Fibroblast of lung (primary cell): ENCODE measurements at regions not wholly inside any gene's neighbourhood (a gene's known extent, or its start where the extent isn't known, plus 50 kb on each side); places are given as distances from the start of the nearest gene placed in this dataset.

ENCODE experiments used
- DNase-seq, 2 donors: peaks; one replicate each; pipeline versions ENCODE4 v3.0.0 to v3.0.0-alpha.2; 2010; ENCODE audit warnings: low read depth in 2 of 2
- H2AFZ ChIP-seq: 2 replicates; pipeline ENCODE4 v1.5.1; 2012; ENCODE audit warnings: low read length, control low read depth, inconsistent platforms
- H3K27ac ChIP-seq: 2 replicates; pipeline ENCODE4 v1.5.1; 2011; ENCODE audit warnings: low read length, control low read depth; ENCODE audit not compliant: insufficient read depth
- H3K27me3 ChIP-seq: 2 replicates; pipeline ENCODE4 v1.5.1; 2011; ENCODE audit warnings: mild to moderate bottlenecking, low read length; ENCODE audit not compliant: control insufficient read depth, insufficient read depth
- H3K36me3 ChIP-seq: 2 replicates; pipeline ENCODE4 v1.5.1; 2011; ENCODE audit warnings: low read length; ENCODE audit not compliant: control insufficient read depth, insufficient read depth
- H3K4me1 ChIP-seq: 2 replicates; pipeline ENCODE4 v1.5.1; 2011; ENCODE audit warnings: low read length; ENCODE audit not compliant: control insufficient read depth, insufficient read depth; ENCODE audit errors: extremely low read depth
- H3K4me2 ChIP-seq: 2 replicates; pipeline ENCODE4 v1.5.1; 2011; ENCODE audit warnings: low read length, control low read depth; ENCODE audit not compliant: insufficient read depth; ENCODE audit errors: extremely low read depth
- H3K4me3 ChIP-seq, 4 experiments: fragments of 200-600 bp in 1 of 4; sonication (generic) in 1 of 4; replicated peaks in 1 of 4; 2 replicates each; pipeline ENCODE4 v1.5.1; 2011 to 2016; ENCODE audit warnings: low read length in 4 of 4, low read depth in 3 of 4, mild to moderate bottlenecking in 3 of 4, control low read depth in 2 of 4, inconsistent platforms in 1 of 4, mixed read lengths in 1 of 4; ENCODE audit not compliant: insufficient read depth in 1 of 4; ENCODE audit errors: control extremely low read depth in 1 of 4
- H3K79me2 ChIP-seq: 2 replicates; pipeline ENCODE4 v1.5.1; 2012; ENCODE audit warnings: mild to moderate bottlenecking, low read length, inconsistent platforms; ENCODE audit not compliant: control insufficient read depth, insufficient read depth
- H3K9ac ChIP-seq: 2 replicates; pipeline ENCODE4 v1.5.1; 2011; ENCODE audit warnings: mild to moderate bottlenecking, low read length, control low read depth; ENCODE audit not compliant: insufficient read depth
- H3K9me3 ChIP-seq: 2 replicates; pipeline ENCODE4 v1.5.1; 2012; ENCODE audit warnings: low read depth, low read length; ENCODE audit not compliant: control insufficient read depth, insufficient read depth
- H4K20me1 ChIP-seq: 2 replicates; pipeline ENCODE4 v1.5.1; 2011; ENCODE audit warnings: low read length; ENCODE audit not compliant: control insufficient read depth, insufficient read depth; ENCODE audit errors: extremely low read depth
- EZH2 ChIP-seq: IDR thresholded peaks from 2 replicates; pipeline ENCODE4 v1.5.1; 2012; ENCODE audit warnings: low read length, control low read depth, mild to moderate bottlenecking; ENCODE audit errors: missing control alignments
- TF ChIP-seq, protein P1 (sequence below), 2 donors: IDR thresholded peaks in 1 of 2; conservative IDR thresholded peaks in 1 of 2; 1 replicate in 1 of 2; 2 replicates in 1 of 2; pipeline ENCODE4 v1.5.1; 2011 to 2012; ENCODE audit warnings: low read length in 2 of 2, control low read depth in 1 of 2, inconsistent platforms in 1 of 2, low read depth in 1 of 2, mild to moderate bottlenecking in 1 of 2

- Histone ChIP-seq H2AFZ (no peak overlapping the region), H3K4me3 (no peak overlapping the region), H3K79me2 (no peaks in the 10 kb centered on the region), H3K4me2 (no peak overlapping the region), H3K36me3 (no peaks in the 10 kb centered on the region), H3K9ac (no peak overlapping the region), H3K9me3 (no peaks in the 10 kb centered on the region), H4K20me1 (no peaks in the 10 kb centered on the region), H3K27me3 (no peaks in the 10 kb centered on the region), H3K4me1 (peaks cover 3% of the 10 kb centered on the region), H3K27ac (no peak overlapping the region)
- DNase-seq = no peak
- TF ChIP-seq EZH2 = no peak
- TF ChIP-seq, protein P1, sequence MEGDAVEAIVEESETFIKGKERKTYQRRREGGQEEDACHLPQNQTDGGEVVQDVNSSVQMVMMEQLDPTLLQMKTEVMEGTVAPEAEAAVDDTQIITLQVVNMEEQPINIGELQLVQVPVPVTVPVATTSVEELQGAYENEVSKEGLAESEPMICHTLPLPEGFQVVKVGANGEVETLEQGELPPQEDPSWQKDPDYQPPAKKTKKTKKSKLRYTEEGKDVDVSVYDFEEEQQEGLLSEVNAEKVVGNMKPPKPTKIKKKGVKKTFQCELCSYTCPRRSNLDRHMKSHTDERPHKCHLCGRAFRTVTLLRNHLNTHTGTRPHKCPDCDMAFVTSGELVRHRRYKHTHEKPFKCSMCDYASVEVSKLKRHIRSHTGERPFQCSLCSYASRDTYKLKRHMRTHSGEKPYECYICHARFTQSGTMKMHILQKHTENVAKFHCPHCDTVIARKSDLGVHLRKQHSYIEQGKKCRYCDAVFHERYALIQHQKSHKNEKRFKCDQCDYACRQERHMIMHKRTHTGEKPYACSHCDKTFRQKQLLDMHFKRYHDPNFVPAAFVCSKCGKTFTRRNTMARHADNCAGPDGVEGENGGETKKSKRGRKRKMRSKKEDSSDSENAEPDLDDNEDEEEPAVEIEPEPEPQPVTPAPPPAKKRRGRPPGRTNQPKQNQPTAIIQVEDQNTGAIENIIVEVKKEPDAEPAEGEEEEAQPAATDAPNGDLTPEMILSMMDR (conservative IDR thresholded peaks at IDR 0.05 in 1 of 2, IDR thresholded peaks at IDR 0.05 in 1 of 2; ENCODE audit: low read depth in 1 of 2, low read length in 2 of 2) = no peak
Measured at GRCh38 chr3:178456621-178457285, 79.5 kb upstream of the KCNMB2 start.

DNA sequence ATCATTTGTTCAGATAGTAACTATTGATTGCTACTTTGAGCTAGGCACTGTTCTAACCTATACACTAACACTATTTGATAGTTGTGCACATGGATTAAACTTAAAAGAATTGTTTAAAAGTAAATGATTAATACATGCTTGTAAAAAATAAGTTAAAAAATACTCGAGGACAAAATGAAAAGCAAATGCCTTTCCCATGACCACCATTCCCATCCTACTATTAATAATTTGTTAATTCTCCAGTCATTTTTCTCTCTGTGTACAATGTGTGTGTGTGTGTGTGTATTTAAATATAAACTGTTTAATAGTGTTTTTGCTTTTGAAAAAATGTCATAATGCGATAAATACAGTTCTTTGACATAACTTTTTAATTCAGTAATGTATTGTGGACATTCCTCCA is 78.7 kb upstream of the KCNMB2 start:
- no peak overlapping the region for H3K27ac ChIP-seq
- H3K79me2 ChIP-seq = no peaks in the 10 kb centered on the region
- no peaks in the 10 kb centered on the region for H3K36me3 ChIP-seq
- TF ChIP-seq EZH2 = no peak
- TF ChIP-seq, protein P1 (conservative IDR thresholded peaks at IDR 0.05 in 1 of 2, IDR thresholded peaks at IDR 0.05 in 1 of 2; ENCODE audit: low read depth in 1 of 2, low read length in 2 of 2) = no peak
- no peaks in the 10 kb centered on the region for H3K9me3 ChIP-seq
- no peak for DNase-seq
- H3K4me1 ChIP-seq = peaks cover 3% of the 10 kb centered on the region
- no peak overlapping the region for H2AFZ ChIP-seq
- no peak overlapping the region for H3K4me3 ChIP-seq
- H3K4me2 ChIP-seq = no peak overlapping the region
- H3K27me3 ChIP-seq = no peaks in the 10 kb centered on the region
- H4K20me1 ChIP-seq = no peaks in the 10 kb centered on the region
- H3K9ac ChIP-seq = no peak overlapping the region

GRCh38 chr3:178458313-178459037 is 77.8 kb upstream of the KCNMB2 start:
- Histone ChIP-seq H3K4me3 (no peak overlapping the region), H3K4me1 (peaks cover 3% of the 10 kb centered on the region), H2AFZ (no peak overlapping the region), H3K36me3 (no peaks in the 10 kb centered on the region), H4K20me1 (no peaks in the 10 kb centered on the region), H3K27me3 (no peaks in the 10 kb centered on the region), H3K9ac (no peak overlapping the region), H3K9me3 (no peaks in the 10 kb centered on the region), H3K27ac (no peak overlapping the region), H3K4me2 (no peak overlapping the region), H3K79me2 (no peaks in the 10 kb centered on the region)
- TF ChIP-seq, protein P1 (conservative IDR thresholded peaks at IDR 0.05 in 1 of 2, IDR thresholded peaks at IDR 0.05 in 1 of 2; ENCODE audit: low read depth in 1 of 2, low read length in 2 of 2) = no peak
- TF ChIP-seq EZH2 = no peak
- DNase-seq = no peak
